Uterus (tissue), 2 donors: ENCODE measurements at regions not wholly inside any gene's neighbourhood (a gene's known extent, or its start where the extent isn't known, plus 50 kb on each side); places are given as distances from the start of the nearest gene placed in this dataset.

ENCODE experiments used
- CTCF ChIP-seq, 4 experiments: fragments of 200-600 bp in 2 of 4; fragments of 450-650 bp in 2 of 4; sonication (generic) in 2 of 4; IDR thresholded peaks; one replicate each; pipeline ENCODE4 v1.5.1; 2016 to 2019; ENCODE audit warnings: antibody characterized with exemption in 4 of 4, mild to moderate bottlenecking in 2 of 4, moderate library complexity in 1 of 4
- POLR2A ChIP-seq, 2 donors: fragments of 450-650 bp; IDR thresholded peaks; one replicate each; pipeline ENCODE4 v1.6.1; 2016; ENCODE audit warnings: antibody characterized with exemption in 2 of 2, mild to moderate bottlenecking in 1 of 2, moderate library complexity in 1 of 2

GRCh38 chrX:36650622-36651021 is 357.5 kb upstream of the FAM47C start:
- TF ChIP-seq CTCF (IDR thresholded peaks at IDR 0.05) (no peak), POLR2A (IDR thresholded peaks at IDR 0.05) (no peak)
